ENCODE measurements at regions not wholly inside any gene's neighbourhood (a gene's known extent, or its start where the extent isn't known, plus 50 kb on each side); places are given as distances from the start of the nearest gene placed in this dataset.

DNA sequence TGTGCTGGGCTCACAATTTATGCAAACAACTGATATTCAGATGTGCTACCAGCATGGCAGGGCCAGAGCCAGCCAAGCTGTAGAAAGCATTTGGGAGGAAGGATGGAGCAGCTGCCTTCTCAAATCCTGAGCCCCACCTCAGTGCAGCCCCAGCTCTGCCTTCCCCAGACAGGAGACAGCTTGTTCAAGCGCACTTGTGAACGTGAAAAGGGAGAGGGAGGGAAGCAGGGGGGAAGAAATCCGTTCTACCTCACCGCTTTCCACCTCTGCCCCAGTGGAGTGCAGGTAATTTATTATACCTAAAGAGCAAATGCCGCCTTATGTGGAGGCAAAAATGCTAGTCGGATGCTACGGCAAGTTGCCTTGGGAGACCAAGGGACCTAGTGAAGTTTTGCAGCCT lies 66.0 kb upstream of the SLC14A2 start:
- no peak for DNase-seq

DNA sequence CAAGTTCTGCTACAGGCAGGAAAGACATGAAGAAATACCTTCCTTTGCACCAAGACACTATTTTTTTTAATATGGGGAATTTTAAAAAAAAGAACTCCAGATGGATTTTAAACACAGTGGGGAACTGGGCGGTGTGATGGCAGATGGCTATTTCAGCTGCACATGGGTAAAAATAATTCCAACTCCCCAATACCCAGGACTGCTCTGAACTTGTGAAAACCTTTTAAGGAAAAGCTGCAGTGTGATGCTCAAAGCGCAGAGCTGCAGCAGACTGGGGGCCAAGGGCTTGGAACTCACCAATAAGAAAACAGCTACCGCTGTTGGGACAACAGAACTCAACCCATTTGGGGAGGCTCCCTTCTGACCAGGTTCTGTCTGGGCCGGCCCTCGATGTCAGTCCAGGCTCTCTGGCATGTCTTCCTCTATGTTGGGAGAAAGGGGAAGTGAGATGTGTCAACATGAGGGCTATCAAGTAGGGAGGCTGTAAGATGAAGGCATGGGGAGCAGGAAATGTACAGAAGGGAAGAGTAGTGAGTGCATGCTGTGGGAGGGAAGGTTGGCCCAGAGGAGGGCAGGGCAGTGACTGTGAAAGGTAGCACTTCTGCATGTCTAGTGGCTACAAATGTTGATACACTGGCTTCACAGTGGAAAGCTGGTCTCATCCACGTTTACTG lies 64.0 kb upstream of the SLC14A2 start:
- DNase-seq, result no peak

DNA sequence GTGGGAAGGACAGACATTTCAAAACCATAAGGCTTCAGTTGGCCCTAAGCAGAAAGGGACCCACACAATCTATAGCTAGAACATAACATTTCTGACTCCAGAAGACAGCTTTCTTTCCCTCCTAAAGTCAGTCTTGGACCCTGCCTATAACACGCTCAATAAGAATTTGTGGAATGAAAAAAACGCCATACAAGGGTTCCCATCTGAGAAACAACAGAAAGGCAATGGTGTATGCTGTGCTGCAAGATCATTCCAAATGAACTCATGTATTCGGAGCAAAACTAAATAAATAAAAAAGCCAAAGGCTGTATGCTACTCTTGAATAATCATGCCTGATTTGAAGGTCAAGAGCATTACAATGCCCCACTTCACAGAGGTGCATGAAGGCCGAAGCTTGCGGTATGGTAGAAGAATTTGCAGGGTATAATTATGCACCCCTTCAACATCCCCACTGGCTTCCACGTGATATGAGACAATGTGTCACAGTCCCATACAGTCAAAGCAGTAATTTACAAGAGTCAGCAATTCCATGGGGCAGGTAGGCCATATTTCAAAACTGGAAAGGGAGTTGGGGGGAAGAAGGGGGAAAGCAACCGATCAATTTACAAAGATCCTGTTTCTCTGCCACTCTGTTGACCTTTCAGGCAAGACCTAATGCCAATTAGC lies 61.4 kb upstream of the SLC14A2 start:
- no peak for DNase-seq

DNA sequence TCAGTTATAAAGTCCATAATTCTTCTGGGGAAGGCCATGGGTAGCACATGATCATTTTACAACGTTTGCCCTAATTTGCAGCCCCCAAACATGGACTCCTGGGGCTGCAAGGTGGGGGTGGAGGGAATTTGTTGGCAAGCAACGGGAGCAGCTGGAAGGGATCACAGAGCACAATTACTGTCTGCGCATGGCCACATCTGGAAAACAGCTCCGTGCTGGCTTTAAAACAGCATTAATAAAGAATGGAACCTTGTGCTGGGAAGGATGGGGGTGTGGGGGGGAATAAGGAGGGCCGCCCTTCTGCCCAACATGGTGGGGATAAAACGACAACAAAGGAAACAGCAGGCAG lies 60.9 kb upstream of the SLC14A2 start:
- no peak for DNase-seq

DNA sequence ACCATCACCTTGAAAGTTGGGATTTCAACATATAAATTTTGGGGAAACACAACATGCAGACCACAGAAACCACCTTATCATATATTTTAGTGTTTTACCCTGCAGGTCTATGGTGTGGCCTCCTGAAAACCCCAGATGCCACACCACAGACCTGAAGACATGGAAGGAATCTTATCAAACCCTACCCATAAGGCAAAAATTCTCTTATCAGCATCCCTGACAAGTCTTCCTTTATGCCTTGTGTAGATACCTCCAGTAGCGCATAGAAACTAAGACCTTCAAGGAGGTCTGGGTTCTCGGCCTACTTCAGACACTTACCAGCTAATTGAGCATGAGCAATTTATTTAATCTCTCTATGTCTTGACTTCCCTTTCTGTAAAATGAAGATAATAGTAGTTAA lies 59.1 kb upstream of the SLC14A2 start:
- no peak for DNase-seq

DNA sequence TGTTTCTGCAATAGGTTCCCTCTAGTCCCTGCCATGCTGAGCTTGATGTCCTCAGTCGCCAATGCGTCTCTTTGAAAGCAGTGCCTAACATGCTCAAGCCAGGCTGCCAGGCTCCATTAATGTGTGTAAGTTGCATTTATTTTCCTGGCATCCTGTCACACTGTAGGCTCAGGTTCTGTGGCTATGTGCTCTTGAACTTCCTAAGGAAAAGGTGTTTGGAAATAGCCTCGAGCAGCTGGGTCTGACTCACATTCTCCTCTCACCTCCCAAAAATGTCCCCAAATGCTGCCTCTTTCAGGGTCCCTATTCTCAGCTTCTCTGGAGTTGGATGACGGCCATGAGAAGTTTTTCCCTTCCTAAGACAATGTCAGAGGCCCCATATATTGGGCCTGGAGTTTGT lies 58.0 kb upstream of the SLC14A2 start:
- no peak for DNase-seq

DNA sequence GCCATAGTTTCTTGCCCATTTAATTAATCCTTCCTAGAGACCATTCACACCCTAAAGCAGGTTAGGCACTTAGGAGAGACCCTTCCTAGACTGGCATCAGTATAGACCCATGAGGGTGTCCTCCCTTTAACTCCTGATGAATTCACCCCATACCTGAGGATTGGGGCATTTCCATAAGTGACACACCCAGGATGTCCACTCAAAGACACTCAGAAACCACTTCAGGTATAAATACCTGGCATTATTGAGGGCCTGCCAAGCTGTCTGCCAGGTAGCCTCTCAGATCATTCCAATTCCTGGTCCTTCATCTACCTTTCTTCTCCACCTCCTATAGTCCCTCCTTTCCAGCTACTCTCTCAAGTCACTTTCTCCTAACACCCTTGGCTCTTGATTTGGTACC lies 57.5 kb upstream of the SLC14A2 start:
- DNase-seq, result no peak

DNA sequence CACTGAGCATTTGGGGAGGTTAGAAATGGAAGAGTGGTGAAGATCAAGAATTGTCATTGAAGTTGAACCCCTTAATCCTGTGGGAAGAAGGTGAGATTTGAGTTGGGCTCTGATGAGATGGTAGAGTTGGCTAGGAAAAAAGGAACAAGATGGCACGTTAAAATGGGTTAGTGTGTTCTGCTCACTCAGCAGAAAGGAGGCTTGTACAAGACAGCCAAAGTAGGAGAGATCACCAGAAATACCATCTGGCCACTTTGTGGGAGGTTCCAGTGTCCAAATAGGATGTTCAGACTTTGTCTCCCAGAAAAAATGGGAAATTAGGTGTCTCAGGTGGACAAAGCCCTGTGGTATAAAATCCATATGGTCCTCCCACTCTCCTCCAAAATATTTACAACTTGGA lies 56.0 kb upstream of the SLC14A2 start:
- no peak for DNase-seq

DNA sequence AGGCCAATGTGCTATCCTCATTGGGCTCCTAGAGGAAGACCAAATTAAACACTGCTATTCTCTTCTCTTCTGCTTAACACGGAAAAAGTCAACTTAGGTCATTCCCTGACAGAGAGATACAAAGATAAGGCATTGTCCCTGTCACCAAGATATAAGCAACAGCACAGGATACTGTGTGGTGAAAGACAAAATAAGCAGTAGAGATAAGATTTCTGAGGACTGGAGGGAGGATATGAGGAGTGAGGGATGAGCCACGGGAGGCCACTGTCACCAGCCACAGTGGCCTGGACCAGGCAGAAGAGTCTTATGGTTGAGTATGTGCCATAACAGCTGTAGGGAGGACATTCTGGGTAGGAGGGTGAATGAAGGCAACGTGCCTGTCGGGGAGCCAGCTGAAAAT lies 54.4 kb upstream of the SLC14A2 start:
- no peak for DNase-seq

DNA sequence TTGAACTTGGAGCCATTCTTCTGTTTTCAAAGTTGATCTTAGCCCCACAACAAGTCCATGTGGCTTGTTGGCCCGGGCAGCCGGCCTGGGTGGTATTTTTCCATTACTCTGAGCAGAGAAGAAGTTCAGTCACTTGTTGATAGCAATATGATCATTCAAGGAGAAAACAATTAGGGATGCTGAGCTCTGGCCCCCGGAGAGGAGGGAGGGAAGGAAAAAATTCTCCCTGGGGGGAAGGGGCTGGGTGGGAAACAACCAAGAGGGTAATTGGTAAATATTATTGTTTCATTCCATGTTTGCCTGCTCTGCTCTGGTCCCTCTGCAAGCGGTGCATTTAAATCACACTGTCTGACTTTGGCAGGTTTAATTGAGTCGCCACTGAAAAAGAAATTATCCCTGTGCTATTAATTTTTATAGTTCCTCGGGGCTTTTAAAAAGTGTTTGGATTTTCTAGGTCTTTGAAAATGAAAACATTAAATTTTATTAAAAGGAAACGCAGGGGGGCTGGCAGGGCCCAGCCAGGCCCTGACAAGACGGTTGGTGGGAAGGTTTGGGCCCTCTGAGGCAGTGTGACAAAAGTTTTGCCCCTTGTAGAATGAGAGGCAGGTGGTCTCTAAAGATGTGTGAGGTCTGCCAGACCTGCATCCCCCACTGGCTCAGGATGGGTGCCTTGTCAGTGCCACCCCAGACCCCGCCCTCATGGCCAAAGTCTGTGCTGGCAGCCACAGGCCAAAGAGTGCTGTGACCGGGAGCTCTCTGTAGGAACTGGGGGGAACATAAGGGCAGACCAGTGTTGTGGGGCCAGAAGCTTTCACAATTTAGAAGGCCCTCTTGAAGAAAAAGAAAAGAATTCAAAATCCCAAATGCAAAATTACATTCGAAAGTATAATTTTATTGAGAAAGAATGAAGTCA lies 52.5 kb upstream of the SLC14A2 start:
- no peak for DNase-seq

DNA sequence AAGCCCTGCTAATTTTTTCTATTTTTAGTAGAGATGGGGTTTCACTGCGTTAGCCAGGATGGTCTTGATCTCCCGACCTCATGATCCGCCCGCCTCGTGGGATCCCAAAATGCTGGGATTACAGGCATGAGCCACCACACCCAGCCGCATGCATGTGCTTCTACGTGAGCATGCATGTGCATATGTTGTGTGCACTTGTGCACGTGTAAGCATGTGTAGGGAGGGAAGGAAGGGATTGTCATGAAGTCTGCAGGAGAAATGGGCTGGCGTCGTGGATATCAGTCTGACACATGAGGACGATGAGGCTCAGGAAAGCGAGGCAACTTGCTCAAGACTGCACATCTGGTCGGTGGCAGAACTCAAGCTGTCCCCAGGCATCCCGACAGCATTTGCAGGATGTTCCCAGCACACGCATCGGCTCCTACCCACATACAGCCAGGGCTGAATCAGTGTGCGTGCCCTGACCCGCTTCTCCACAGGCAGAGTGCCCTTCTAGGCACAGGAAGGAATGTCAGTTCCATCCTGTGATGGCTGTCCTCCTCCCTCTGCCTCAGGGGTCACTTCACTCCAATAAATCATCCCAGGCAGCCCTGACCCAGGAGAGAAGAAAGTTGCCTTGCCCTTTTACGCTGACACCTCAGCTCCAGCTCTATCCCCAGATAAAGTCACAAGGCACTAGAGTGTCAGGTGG lies 49.9 kb upstream of the SLC14A2 start:
- no peak for DNase-seq
